GM23338 (cell line): ENCODE measurements at regions not wholly inside any gene's neighbourhood (a gene's known extent, or its start where the extent isn't known, plus 50 kb on each side); places are given as distances from the start of the nearest gene placed in this dataset.

Experiments
- ATAC-seq: fragments of 200-7000 bp; cut with Tn5 transposase; 3 replicates; pipeline ENCODE4 v1.9.1; 2020
- DNase-seq: peaks from one replicate; pipeline ENCODE4 v3.0.0-alpha.2; 2015; ENCODE audit warnings: low spot score
- H2AFZ ChIP-seq: fragments of 200-600 bp; sonication (generic); 2 replicates; pipeline ENCODE4 v1.8.0; 2016; ENCODE audit warnings: antibody characterized with exemption, mild to moderate bottlenecking, moderate library complexity
- H3F3A ChIP-seq: fragments of 200-600 bp; sonication (generic); replicated peaks from 2 replicates; pipeline ENCODE4 v1.8.0; 2017; ENCODE audit warnings: antibody characterized with exemption, mixed run types, low read depth
- H3K27ac ChIP-seq: fragments of 200-600 bp; sonication (generic); 2 replicates; pipeline ENCODE4 v1.6.1; 2016; ENCODE audit warnings: low read depth
- H3K27me3 ChIP-seq: fragments of 200-600 bp; sonication (generic); 2 replicates; pipeline ENCODE4 v1.8.0; 2016; ENCODE audit warnings: mild to moderate bottlenecking, mixed run types, moderate library complexity; ENCODE audit not compliant: insufficient read depth
- H3K36me3 ChIP-seq: fragments of 200-600 bp; sonication (generic); 2 replicates; pipeline ENCODE4 v1.8.0; 2016; ENCODE audit warnings: mild to moderate bottlenecking; ENCODE audit not compliant: insufficient read depth
- H3K4me1 ChIP-seq: fragments of 200-600 bp; sonication (generic); 2 replicates; pipeline ENCODE4 v1.8.0; 2016; ENCODE audit warnings: mild to moderate bottlenecking, moderate library complexity; ENCODE audit not compliant: insufficient read depth
- H3K4me2 ChIP-seq: fragments of 200-600 bp; sonication (generic); 2 replicates; pipeline ENCODE4 v1.7.1; 2017; ENCODE audit warnings: mixed run types
- H3K4me3 ChIP-seq: fragments of 200-600 bp; sonication (generic); 2 replicates; pipeline ENCODE4 v1.6.1; 2016; ENCODE audit warnings: mixed run types
- H3K79me2 ChIP-seq: fragments of 200-600 bp; sonication (generic); replicated peaks from 2 replicates; pipeline ENCODE4 v1.8.0; 2017; ENCODE audit warnings: mild to moderate bottlenecking; ENCODE audit not compliant: insufficient read depth
- H3K9me2 ChIP-seq: fragments of 200-600 bp; sonication (generic); 2 replicates; pipeline ENCODE4 v1.8.0; 2017; ENCODE audit not compliant: insufficient read depth
- H4K20me1 ChIP-seq: fragments of 200-600 bp; sonication (generic); replicated peaks from 2 replicates; pipeline ENCODE4 v1.8.0; 2017; ENCODE audit warnings: mild to moderate bottlenecking; ENCODE audit not compliant: insufficient read depth
- H3K27ac Mint-ChIP-seq: 2 replicates; pipeline ENCODE4 v1.8.0; 2020; ENCODE audit warnings: inconsistent platforms, mild to moderate bottlenecking, moderate library complexity, mixed read lengths
- H3K27me3 Mint-ChIP-seq: 3 replicates; pipeline ENCODE4 v1.8.0; 2022; ENCODE audit warnings: low read depth, mild to moderate bottlenecking, moderate library complexity, mixed read lengths, inconsistent platforms; ENCODE audit not compliant: insufficient read depth, poor library complexity
- H3K36me3 Mint-ChIP-seq: 3 replicates; pipeline ENCODE4 v1.8.0; 2021; ENCODE audit warnings: low read depth, mild to moderate bottlenecking, inconsistent platforms, moderate library complexity, mixed read lengths
- H3K4me1 Mint-ChIP-seq: 3 replicates; pipeline ENCODE4 v1.8.0; 2020; ENCODE audit warnings: mild to moderate bottlenecking, inconsistent platforms, mixed read lengths
- H3K4me3 Mint-ChIP-seq: 3 replicates; pipeline ENCODE4 v1.8.0; 2021; ENCODE audit warnings: moderate library complexity, mild to moderate bottlenecking, inconsistent platforms, mixed read lengths
- H3K9me3 Mint-ChIP-seq: 3 replicates; pipeline ENCODE4 v1.8.0; 2020; ENCODE audit warnings: moderate library complexity, mild to moderate bottlenecking, inconsistent platforms, mixed read lengths
- CREB1 ChIP-seq: fragments of 250-450 bp; sonication (Bioruptor Pico); IDR thresholded peaks from 2 replicates; pipeline ENCODE4 v1.5.0; 2020; ENCODE audit warnings: low read depth, mild to moderate bottlenecking, moderate library complexity
- JUNB ChIP-seq: IDR thresholded peaks from one replicate; pipeline ENCODE4 v1.6.1; 2016; ENCODE audit warnings: antibody characterized with exemption; ENCODE audit not compliant: unreplicated experiment
- NANOG ChIP-seq: IDR thresholded peaks from 2 replicates; pipeline ENCODE4 v1.6.1; 2016; ENCODE audit warnings: antibody characterized with exemption, borderline replicate concordance
- ZNF114 ChIP-seq: fragments of 250-450 bp; sonication (Bioruptor Pico); IDR thresholded peaks from 2 replicates; pipeline ENCODE4 v1.5.0; 2020; ENCODE audit warnings: mild to moderate bottlenecking, moderate library complexity
- ZNF331 ChIP-seq: fragments of 250-450 bp; sonication (Bioruptor Pico); IDR thresholded peaks from 2 replicates; pipeline ENCODE4 v1.5.0; 2020; ENCODE audit warnings: low read depth, mild to moderate bottlenecking, moderate library complexity
- TF ChIP-seq, protein P1 (sequence below), 2 experiments: fragments of 200-600 bp in 1 of 2; sonication (generic) in 1 of 2; conservative IDR thresholded peaks; 2 replicates each; pipeline versions ENCODE4 v1.5.1 to v1.6.1; 2016 to 2017; ENCODE audit warnings: antibody characterized with exemption in 2 of 2, low read depth in 2 of 2, mild to moderate bottlenecking in 2 of 2, moderate library complexity in 1 of 2
- TF ChIP-seq, protein P2 (sequence below): IDR thresholded peaks from 2 replicates; pipeline ENCODE4 v1.6.1; 2016; ENCODE audit warnings: antibody characterized with exemption
- TF ChIP-seq, protein P3 (sequence below): fragments of 250-450 bp; sonication (Bioruptor Pico); IDR thresholded peaks from 2 replicates; pipeline ENCODE4 v1.5.0; 2020; ENCODE audit warnings: mild to moderate bottlenecking, moderate library complexity

DNA sequence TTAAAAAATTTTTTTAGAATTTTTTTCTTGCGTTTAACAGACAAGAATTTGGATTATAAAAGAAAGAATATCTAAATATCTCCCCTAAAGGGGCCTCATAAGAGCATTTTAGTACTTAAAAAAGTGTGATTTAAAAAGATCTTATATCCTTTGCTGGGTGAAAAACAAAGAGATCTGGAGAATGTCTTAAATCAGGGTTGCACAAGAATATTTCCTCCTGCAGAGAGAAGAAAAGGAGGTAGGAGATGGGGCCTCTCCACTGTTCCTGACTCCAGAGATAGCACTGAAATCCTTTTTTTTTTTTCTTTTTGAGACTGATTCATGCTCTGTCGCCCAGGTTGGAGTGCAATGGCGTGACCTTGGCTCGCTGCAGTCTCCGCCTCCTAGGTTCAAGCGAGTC is 68.5 kb upstream of the OSR1 start (continued):
- TF ChIP-seq, protein P1, sequence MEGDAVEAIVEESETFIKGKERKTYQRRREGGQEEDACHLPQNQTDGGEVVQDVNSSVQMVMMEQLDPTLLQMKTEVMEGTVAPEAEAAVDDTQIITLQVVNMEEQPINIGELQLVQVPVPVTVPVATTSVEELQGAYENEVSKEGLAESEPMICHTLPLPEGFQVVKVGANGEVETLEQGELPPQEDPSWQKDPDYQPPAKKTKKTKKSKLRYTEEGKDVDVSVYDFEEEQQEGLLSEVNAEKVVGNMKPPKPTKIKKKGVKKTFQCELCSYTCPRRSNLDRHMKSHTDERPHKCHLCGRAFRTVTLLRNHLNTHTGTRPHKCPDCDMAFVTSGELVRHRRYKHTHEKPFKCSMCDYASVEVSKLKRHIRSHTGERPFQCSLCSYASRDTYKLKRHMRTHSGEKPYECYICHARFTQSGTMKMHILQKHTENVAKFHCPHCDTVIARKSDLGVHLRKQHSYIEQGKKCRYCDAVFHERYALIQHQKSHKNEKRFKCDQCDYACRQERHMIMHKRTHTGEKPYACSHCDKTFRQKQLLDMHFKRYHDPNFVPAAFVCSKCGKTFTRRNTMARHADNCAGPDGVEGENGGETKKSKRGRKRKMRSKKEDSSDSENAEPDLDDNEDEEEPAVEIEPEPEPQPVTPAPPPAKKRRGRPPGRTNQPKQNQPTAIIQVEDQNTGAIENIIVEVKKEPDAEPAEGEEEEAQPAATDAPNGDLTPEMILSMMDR (conservative IDR thresholded peaks at IDR 0.05; ENCODE audit: low read depth in 2 of 2) = no peak
- TF ChIP-seq CREB1 (no peak), ZNF114 (CRISPR knock-in tag) (no peak)

DNA sequence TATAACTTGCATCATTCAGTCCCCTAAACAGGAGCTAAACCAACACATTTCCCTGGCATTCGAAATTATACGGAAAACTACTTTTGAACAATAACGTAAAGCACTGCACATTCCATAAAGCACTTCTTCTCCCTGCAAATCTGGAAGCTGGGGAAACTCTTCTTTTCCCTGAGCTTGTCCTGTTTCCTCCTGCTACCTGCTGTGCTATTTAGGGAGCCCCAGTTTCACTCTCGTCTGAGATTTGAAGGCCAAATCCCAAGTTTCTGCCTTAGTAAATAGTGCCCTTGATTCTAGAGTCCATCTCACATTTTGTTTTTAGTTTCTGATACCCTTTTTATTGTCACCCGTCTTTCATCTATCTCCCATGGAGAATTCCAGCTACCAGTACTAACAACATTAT is 67.7 kb upstream of the OSR1 start:
- Mint-ChIP-seq H3K4me1 (peaks cover 26% of the 10 kb centered on the region), H3K27ac (peak overlapping the region; percentile 54), H3K27me3 (peaks cover 1% of the 10 kb centered on the region), H3K4me3 (peak overlapping the region; percentile 41; the same call in 2 of the 3 replicates), H3K9me3 (no peaks in the 10 kb centered on the region), H3K36me3 (no peaks in the 10 kb centered on the region)
- Histone ChIP-seq H3F3A (no peaks in the 10 kb centered on the region), H3K4me2 (peak overlapping the region; percentile 45), H3K36me3 (no peaks in the 10 kb centered on the region), H2AFZ (peak overlapping the region; percentile 20; the same call in 1 of the 2 replicates), H3K27me3 (no peaks in the 10 kb centered on the region), H3K27ac (peak overlapping the region; percentile 46; the same call in 1 of the 2 replicates), H3K4me3 (0 out of 2 replicates have a peak overlapping the region, but pooled peaks have one; percentile 17), H3K9me2 (no peaks in the 10 kb centered on the region), H3K4me1 (peaks cover 29% of the 10 kb centered on the region), H4K20me1 (no peaks in the 10 kb centered on the region), H3K79me2 (no peaks in the 10 kb centered on the region)
- DNase-seq = peak; percentile 21
- TF ChIP-seq, protein P2, sequence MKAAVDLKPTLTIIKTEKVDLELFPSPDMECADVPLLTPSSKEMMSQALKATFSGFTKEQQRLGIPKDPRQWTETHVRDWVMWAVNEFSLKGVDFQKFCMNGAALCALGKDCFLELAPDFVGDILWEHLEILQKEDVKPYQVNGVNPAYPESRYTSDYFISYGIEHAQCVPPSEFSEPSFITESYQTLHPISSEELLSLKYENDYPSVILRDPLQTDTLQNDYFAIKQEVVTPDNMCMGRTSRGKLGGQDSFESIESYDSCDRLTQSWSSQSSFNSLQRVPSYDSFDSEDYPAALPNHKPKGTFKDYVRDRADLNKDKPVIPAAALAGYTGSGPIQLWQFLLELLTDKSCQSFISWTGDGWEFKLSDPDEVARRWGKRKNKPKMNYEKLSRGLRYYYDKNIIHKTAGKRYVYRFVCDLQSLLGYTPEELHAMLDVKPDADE = no peak
- TF ChIP-seq NANOG = no peak
- no peak for TF ChIP-seq JUNB
- TF ChIP-seq ZNF331 (CRISPR knock-in tag) = no peak
- TF ChIP-seq, protein P3, sequence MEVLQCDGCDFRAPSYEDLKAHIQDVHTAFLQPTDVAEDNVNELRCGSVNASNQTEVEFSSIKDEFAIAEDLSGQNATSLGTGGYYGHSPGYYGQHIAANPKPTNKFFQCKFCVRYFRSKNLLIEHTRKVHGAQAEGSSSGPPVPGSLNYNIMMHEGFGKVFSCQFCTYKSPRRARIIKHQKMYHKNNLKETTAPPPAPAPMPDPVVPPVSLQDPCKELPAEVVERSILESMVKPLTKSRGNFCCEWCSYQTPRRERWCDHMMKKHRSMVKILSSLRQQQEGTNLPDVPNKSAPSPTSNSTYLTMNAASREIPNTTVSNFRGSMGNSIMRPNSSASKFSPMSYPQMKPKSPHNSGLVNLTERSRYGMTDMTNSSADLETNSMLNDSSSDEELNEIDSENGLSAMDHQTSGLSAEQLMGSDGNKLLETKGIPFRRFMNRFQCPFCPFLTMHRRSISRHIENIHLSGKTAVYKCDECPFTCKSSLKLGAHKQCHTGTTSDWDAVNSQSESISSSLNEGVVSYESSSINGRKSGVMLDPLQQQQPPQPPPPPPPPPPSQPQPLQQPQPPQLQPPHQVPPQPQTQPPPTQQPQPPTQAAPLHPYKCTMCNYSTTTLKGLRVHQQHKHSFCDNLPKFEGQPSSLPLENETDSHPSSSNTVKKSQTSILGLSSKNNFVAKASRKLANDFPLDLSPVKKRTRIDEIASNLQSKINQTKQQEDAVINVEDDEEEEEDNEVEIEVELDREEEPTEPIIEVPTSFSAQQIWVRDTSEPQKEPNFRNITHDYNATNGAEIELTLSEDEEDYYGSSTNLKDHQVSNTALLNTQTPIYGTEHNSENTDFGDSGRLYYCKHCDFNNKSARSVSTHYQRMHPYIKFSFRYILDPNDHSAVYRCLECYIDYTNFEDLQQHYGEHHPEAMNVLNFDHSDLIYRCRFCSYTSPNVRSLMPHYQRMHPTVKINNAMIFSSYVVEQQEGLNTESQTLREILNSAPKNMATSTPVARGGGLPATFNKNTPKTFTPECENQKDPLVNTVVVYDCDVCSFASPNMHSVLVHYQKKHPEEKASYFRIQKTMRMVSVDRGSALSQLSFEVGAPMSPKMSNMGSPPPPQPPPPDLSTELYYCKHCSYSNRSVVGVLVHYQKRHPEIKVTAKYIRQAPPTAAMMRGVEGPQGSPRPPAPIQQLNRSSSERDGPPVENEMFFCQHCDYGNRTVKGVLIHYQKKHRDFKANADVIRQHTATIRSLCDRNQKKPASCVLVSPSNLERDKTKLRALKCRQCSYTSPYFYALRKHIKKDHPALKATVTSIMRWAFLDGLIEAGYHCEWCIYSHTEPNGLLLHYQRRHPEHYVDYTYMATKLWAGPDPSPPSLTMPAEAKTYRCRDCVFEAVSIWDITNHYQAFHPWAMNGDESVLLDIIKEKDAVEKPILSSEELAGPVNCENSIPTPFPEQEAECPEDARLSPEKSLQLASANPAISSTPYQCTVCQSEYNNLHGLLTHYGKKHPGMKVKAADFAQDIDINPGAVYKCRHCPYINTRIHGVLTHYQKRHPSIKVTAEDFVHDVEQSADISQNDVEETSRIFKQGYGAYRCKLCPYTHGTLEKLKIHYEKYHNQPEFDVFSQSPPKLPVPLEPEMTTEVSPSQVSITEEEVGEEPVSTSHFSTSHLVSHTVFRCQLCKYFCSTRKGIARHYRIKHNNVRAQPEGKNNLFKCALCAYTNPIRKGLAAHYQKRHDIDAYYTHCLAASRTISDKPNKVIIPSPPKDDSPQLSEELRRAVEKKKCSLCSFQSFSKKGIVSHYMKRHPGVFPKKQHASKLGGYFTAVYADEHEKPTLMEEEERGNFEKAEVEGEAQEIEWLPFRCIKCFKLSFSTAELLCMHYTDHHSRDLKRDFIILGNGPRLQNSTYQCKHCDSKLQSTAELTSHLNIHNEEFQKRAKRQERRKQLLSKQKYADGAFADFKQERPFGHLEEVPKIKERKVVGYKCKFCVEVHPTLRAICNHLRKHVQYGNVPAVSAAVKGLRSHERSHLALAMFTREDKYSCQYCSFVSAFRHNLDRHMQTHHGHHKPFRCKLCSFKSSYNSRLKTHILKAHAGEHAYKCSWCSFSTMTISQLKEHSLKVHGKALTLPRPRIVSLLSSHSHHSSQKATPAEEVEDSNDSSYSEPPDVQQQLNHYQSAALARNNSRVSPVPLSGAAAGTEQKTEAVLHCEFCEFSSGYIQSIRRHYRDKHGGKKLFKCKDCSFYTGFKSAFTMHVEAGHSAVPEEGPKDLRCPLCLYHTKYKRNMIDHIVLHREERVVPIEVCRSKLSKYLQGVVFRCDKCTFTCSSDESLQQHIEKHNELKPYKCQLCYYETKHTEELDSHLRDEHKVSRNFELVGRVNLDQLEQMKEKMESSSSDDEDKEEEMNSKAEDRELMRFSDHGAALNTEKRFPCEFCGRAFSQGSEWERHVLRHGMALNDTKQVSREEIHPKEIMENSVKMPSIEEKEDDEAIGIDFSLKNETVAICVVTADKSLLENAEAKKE (CRISPR knock-in tag) = no peak
- TF ChIP-seq CREB1 = no peak
- peak; percentile 69 for ATAC-seq
